ENCODE measurements at regions not wholly inside any gene's neighbourhood (a gene's known extent, or its start where the extent isn't known, plus 50 kb on each side); places are given as distances from the start of the nearest gene placed in this dataset.

GRCh38 chr17:33932996-33933395 is 322.1 kb upstream of the CCL2 start:
- Histone ChIP-seq H3K4me3 (ENCODE audit: insufficient read length, low read depth) (no peak overlapping the region), H3K9me3 (ENCODE audit: insufficient read depth, low read length) (no peaks in the 10 kb centered on the region), H3K9ac (ENCODE audit: insufficient read length, low read depth) (no peak overlapping the region), H3K36me3 (ENCODE audit: insufficient read depth, insufficient read length, low read length) (no peaks in the 10 kb centered on the region), H3K4me1 (ENCODE audit: insufficient read depth, insufficient read length) (peaks cover 15% of the 10 kb centered on the region), H3K27me3 (ENCODE audit: insufficient read depth, insufficient read length) (no peaks in the 10 kb centered on the region)
- no peak for TF ChIP-seq ZNF274 (IDR thresholded peaks at IDR 0.05; ENCODE audit: low read depth, low read length)
- no peak for TF ChIP-seq YY1 (IDR thresholded peaks at IDR 0.05; ENCODE audit: insufficient read depth, insufficient read length)
- TF ChIP-seq SUZ12 (IDR thresholded peaks at IDR 0.05; ENCODE audit: extremely low read depth, insufficient read depth, insufficient read length): no peak
- no peak for DNase-seq (ENCODE audit: low read depth, low spot score)

- H3K9me3 ChIP-seq (ENCODE audit: insufficient read depth, low read length): no peaks in the 10 kb centered on the region
- peaks cover 10% of the 10 kb centered on the region for H3K4me1 ChIP-seq (ENCODE audit: insufficient read depth, insufficient read length)
- TF ChIP-seq SUZ12 (IDR thresholded peaks at IDR 0.05; ENCODE audit: extremely low read depth, insufficient read depth, insufficient read length): no peak
- no peak for TF ChIP-seq ZNF274 (IDR thresholded peaks at IDR 0.05; ENCODE audit: low read depth, low read length)
- no peak for TF ChIP-seq YY1 (IDR thresholded peaks at IDR 0.05; ENCODE audit: insufficient read depth, insufficient read length)
- no peak for DNase-seq (ENCODE audit: low read depth, low spot score)
- no peaks in the 10 kb centered on the region for H3K27me3 ChIP-seq (ENCODE audit: insufficient read depth, insufficient read length)
- no peak overlapping the region for H3K9ac ChIP-seq (ENCODE audit: insufficient read length, low read depth)
- H3K36me3 ChIP-seq (ENCODE audit: insufficient read depth, insufficient read length, low read length): no peaks in the 10 kb centered on the region
- H3K4me3 ChIP-seq (ENCODE audit: insufficient read length, low read depth): no peak overlapping the region
Measured at GRCh38 chr17:33933576-33933975, 321.5 kb upstream of the CCL2 start.

- Histone ChIP-seq H3K36me3 (ENCODE audit: insufficient read depth, insufficient read length, low read length) (no peaks in the 10 kb centered on the region), H3K4me1 (ENCODE audit: insufficient read depth, insufficient read length) (peaks cover 9% of the 10 kb centered on the region), H3K9ac (ENCODE audit: insufficient read length, low read depth) (no peak overlapping the region), H3K27me3 (ENCODE audit: insufficient read depth, insufficient read length) (no peaks in the 10 kb centered on the region), H3K4me3 (ENCODE audit: insufficient read length, low read depth) (no peak overlapping the region), H3K9me3 (ENCODE audit: insufficient read depth, low read length) (no peaks in the 10 kb centered on the region)
- no peak for TF ChIP-seq SUZ12 (IDR thresholded peaks at IDR 0.05; ENCODE audit: extremely low read depth, insufficient read depth, insufficient read length)
- no peak for TF ChIP-seq YY1 (IDR thresholded peaks at IDR 0.05; ENCODE audit: insufficient read depth, insufficient read length)
- no peak for TF ChIP-seq ZNF274 (IDR thresholded peaks at IDR 0.05; ENCODE audit: low read depth, low read length)
- DNase-seq (ENCODE audit: low read depth, low spot score): no peak
Measured at GRCh38 chr17:33934696-33935095, 320.4 kb upstream of the CCL2 start.

GRCh38 chr17:33935822-33936221 is 319.3 kb upstream of the CCL2 start:
- no peak overlapping the region for H3K4me3 ChIP-seq (ENCODE audit: insufficient read length, low read depth)
- DNase-seq (ENCODE audit: low read depth, low spot score): no peak
- H3K9me3 ChIP-seq (ENCODE audit: insufficient read depth, low read length): no peaks in the 10 kb centered on the region
- TF ChIP-seq ZNF274 (IDR thresholded peaks at IDR 0.05; ENCODE audit: low read depth, low read length) (no peak), SUZ12 (IDR thresholded peaks at IDR 0.05; ENCODE audit: extremely low read depth, insufficient read depth, insufficient read length) (no peak), YY1 (IDR thresholded peaks at IDR 0.05; ENCODE audit: insufficient read depth, insufficient read length) (no peak)
- no peak overlapping the region for H3K9ac ChIP-seq (ENCODE audit: insufficient read length, low read depth)
- no peaks in the 10 kb centered on the region for H3K27me3 ChIP-seq (ENCODE audit: insufficient read depth, insufficient read length)
- H3K4me1 ChIP-seq (ENCODE audit: insufficient read depth, insufficient read length): peaks cover 7% of the 10 kb centered on the region
- no peaks in the 10 kb centered on the region for H3K36me3 ChIP-seq (ENCODE audit: insufficient read depth, insufficient read length, low read length)

- Histone ChIP-seq H3K9me3 (ENCODE audit: insufficient read depth, low read length) (no peaks in the 10 kb centered on the region), H3K4me1 (ENCODE audit: insufficient read depth, insufficient read length) (peaks cover 7% of the 10 kb centered on the region), H3K27me3 (ENCODE audit: insufficient read depth, insufficient read length) (no peaks in the 10 kb centered on the region), H3K36me3 (ENCODE audit: insufficient read depth, insufficient read length, low read length) (no peaks in the 10 kb centered on the region), H3K4me3 (ENCODE audit: insufficient read length, low read depth) (no peak overlapping the region), H3K9ac (ENCODE audit: insufficient read length, low read depth) (no peak overlapping the region)
- no peak for DNase-seq (ENCODE audit: low read depth, low spot score)
- no peak for TF ChIP-seq YY1 (IDR thresholded peaks at IDR 0.05; ENCODE audit: insufficient read depth, insufficient read length)
- no peak for TF ChIP-seq ZNF274 (IDR thresholded peaks at IDR 0.05; ENCODE audit: low read depth, low read length)
- no peak for TF ChIP-seq SUZ12 (IDR thresholded peaks at IDR 0.05; ENCODE audit: extremely low read depth, insufficient read depth, insufficient read length)
Measured at GRCh38 chr17:33936764-33937163, 318.3 kb upstream of the CCL2 start.

GRCh38 chr17:33939959-33940358 is 315.1 kb upstream of the CCL2 start:
- Histone ChIP-seq H3K4me3 (ENCODE audit: insufficient read length, low read depth) (no peak overlapping the region), H3K9me3 (ENCODE audit: insufficient read depth, low read length) (no peaks in the 10 kb centered on the region), H3K36me3 (ENCODE audit: insufficient read depth, insufficient read length, low read length) (no peaks in the 10 kb centered on the region), H3K27me3 (ENCODE audit: insufficient read depth, insufficient read length) (no peaks in the 10 kb centered on the region), H3K4me1 (ENCODE audit: insufficient read depth, insufficient read length) (peaks cover 4% of the 10 kb centered on the region), H3K9ac (ENCODE audit: insufficient read length, low read depth) (no peak overlapping the region)
- TF ChIP-seq ZNF274 (IDR thresholded peaks at IDR 0.05; ENCODE audit: low read depth, low read length) (no peak), YY1 (IDR thresholded peaks at IDR 0.05; ENCODE audit: insufficient read depth, insufficient read length) (no peak), SUZ12 (IDR thresholded peaks at IDR 0.05; ENCODE audit: extremely low read depth, insufficient read depth, insufficient read length) (no peak)
- no peak for DNase-seq (ENCODE audit: low read depth, low spot score)

- Histone ChIP-seq H3K4me3 (ENCODE audit: insufficient read length, low read depth) (no peak overlapping the region), H3K9me3 (ENCODE audit: insufficient read depth, low read length) (no peaks in the 10 kb centered on the region), H3K36me3 (ENCODE audit: insufficient read depth, insufficient read length, low read length) (no peaks in the 10 kb centered on the region), H3K4me1 (ENCODE audit: insufficient read depth, insufficient read length) (peaks cover 4% of the 10 kb centered on the region), H3K27me3 (ENCODE audit: insufficient read depth, insufficient read length) (no peaks in the 10 kb centered on the region), H3K9ac (ENCODE audit: insufficient read length, low read depth) (no peak overlapping the region)
- DNase-seq (ENCODE audit: low read depth, low spot score): no peak
- TF ChIP-seq ZNF274 (IDR thresholded peaks at IDR 0.05; ENCODE audit: low read depth, low read length) (no peak), YY1 (IDR thresholded peaks at IDR 0.05; ENCODE audit: insufficient read depth, insufficient read length) (no peak), SUZ12 (IDR thresholded peaks at IDR 0.05; ENCODE audit: extremely low read depth, insufficient read depth, insufficient read length) (no peak)
Measured at GRCh38 chr17:33940769-33941370, 314.2 kb upstream of the CCL2 start.
